ENCODE measurements at regions not wholly inside any gene's neighbourhood (a gene's known extent, or its start where the extent isn't known, plus 50 kb on each side); places are given as distances from the start of the nearest gene placed in this dataset.

GRCh38 chr6:139494376-139494990, 120.0 kb upstream of the CITED2 start:
- TF ChIP-seq CTCF (IDR thresholded peaks at IDR 0.05; ENCODE audit: low read length) (no peak), EZH2phosphoT487 (IDR thresholded peaks at IDR 0.05; ENCODE audit: low read length) (no peak), EZH2 (optimal IDR thresholded peaks at IDR 0.05; ENCODE audit: low read depth, low read length) (no peak)
